ENCODE measurements at regions not wholly inside any gene's neighbourhood (a gene's known extent, or its start where the extent isn't known, plus 50 kb on each side); places are given as distances from the start of the nearest gene placed in this dataset.

GRCh38 chr20:55586610-55587009 lies 418.7 kb downstream of the CBLN4 start (continued):
- TF ChIP-seq BMI1 (IDR thresholded peaks at IDR 0.05; ENCODE audit: borderline replicate concordance) (no peak), RELB (IDR thresholded peaks at IDR 0.05; ENCODE audit: low read depth) (no peak), TCF12 (IDR thresholded peaks at IDR 0.05; ENCODE audit: low read depth, low read length) (no peak), HDAC6 (IDR thresholded peaks at IDR 0.05; ENCODE audit: unreplicated experiment) (no peak), RUNX3 (IDR thresholded peaks at IDR 0.05; ENCODE audit: low read length) (no peak), MTA2 (IDR thresholded peaks at IDR 0.05; ENCODE audit: low read depth) (no peak), RFX5 (IDR thresholded peaks at IDR 0.05; ENCODE audit: low read depth, low read length) (no peak), MLLT1 (IDR thresholded peaks at IDR 0.05) (no peak)

- Histone ChIP-seq H3K79me2 (ENCODE audit: control insufficient read depth, insufficient read depth, low read length) (no peaks in the 10 kb centered on the region), H2AFZ (ENCODE audit: control insufficient read depth, low read depth, low read length) (no peak overlapping the region), H3K27me3 (replicated peaks in 1 of 2; ENCODE audit: control insufficient read depth in 2 of 2, insufficient read depth in 2 of 2, low read length in 1 of 2) (no peaks in the 10 kb centered on the region), H3K9ac (ENCODE audit: control insufficient read depth, insufficient read depth, low read length) (no peak overlapping the region), H3K4me1 (ENCODE audit: control insufficient read depth, insufficient read depth, low read length) (no peaks in the 10 kb centered on the region), H3K9me3 (replicated peaks; ENCODE audit: control insufficient read depth, insufficient read depth, low read length) (no peaks in the 10 kb centered on the region; the same call in 2 of the 3 replicates), H3K27ac (ENCODE audit: control insufficient read depth, insufficient read depth) (no peak overlapping the region), H3K4me3 (no peak overlapping the region), H3K36me3 (ENCODE audit: control insufficient read depth in 2 of 2, insufficient read depth in 2 of 2, low read length in 1 of 2) (no peaks in the 10 kb centered on the region), H3K4me2 (ENCODE audit: control insufficient read depth, insufficient read depth) (no peak overlapping the region), H4K20me1 (ENCODE audit: control insufficient read depth, insufficient read depth) (no peaks in the 10 kb centered on the region)
- intact Hi-C loops (cut with micrococcal nuclease; ENCODE audit: unreplicated experiment): no loop called here
- in situ Hi-C loops (cut with MboI): no loop called here
- TF ChIP-seq ETV6 (conservative IDR thresholded peaks at IDR 0.05 in 1 of 2, IDR thresholded peaks at IDR 0.05 in 1 of 2; ENCODE audit: borderline replicate concordance in 1 of 2, low read depth in 1 of 2): peak in 1 of 2 experiments; percentile 44; a peak in 1 of 4 replicates
- TF ChIP-seq GATAD2B (conservative IDR thresholded peaks at IDR 0.05; ENCODE audit: low read depth): no peak
- peak; percentile 53; the same call in 1 of the 2 replicates for TF ChIP-seq NFXL1 (IDR thresholded peaks at IDR 0.05; ENCODE audit: borderline replicate concordance)
- ChIA-PET POLR2A (no interaction called here), SMC1A (ENCODE audit: uncharacterized antibody, unreplicated experiment) (no interaction called here), RAD21 (ENCODE audit: unreplicated experiment) (interaction anchor here (1.0 kb wide), 1 partner anchor 604 kb away, joined by 3 read pairs; no protein-coding TSS in a partner anchor), CTCF (no interaction called here)
- ATAC-seq: no peak
- WGBS (ENCODE audit: insufficient coverage, insufficient replicate concordance, low lambda C conversion rate, missing lambda C conversion rate): 35% methylated on average over 1 of the region's 1 CpG
- DNase-seq (ENCODE audit: low read depth, low spot score): no peak
- FAIRE-seq: no peak
- BruUV-seq (replicated peaks): no TSS peak
These were observed 420.4 kb downstream of the CBLN4 start for GRCh38 chr20:55584964-55585363.

Measured in GM12878 (cell line).